GM12874 (cell line): ENCODE measurements at regions not wholly inside any gene's neighbourhood (a gene's known extent, or its start where the extent isn't known, plus 50 kb on each side); places are given as distances from the start of the nearest gene placed in this dataset.

ENCODE experiments used
- CTCF ChIP-seq: IDR thresholded peaks from 2 replicates; pipeline ENCODE4 v1.5.1; 2011; ENCODE audit warnings: low read depth, mild to moderate bottlenecking, control low read depth, low read length, moderate library complexity; ENCODE audit not compliant: insufficient read depth

- no peak for TF ChIP-seq CTCF
These were observed 216.4 kb upstream of the MCHR2 start for GRCh38 chr6:100210137-100211117.

GRCh38 chr6:100209323-100210136 lies 215.5 kb upstream of the MCHR2 start:
- no peak for TF ChIP-seq CTCF

- TF ChIP-seq CTCF: no peak
These were observed 209.4 kb upstream of the MCHR2 start for GRCh38 chr6:100203400-100203799.

- TF ChIP-seq CTCF: no peak
These were observed 208.6 kb upstream of the MCHR2 start for GRCh38 chr6:100202417-100203194.

GRCh38 chr6:100194535-100194934 lies 200.5 kb upstream of the MCHR2 start:
- TF ChIP-seq CTCF: no peak

- no peak for TF ChIP-seq CTCF
These were observed 194.7 kb upstream of the MCHR2 start for GRCh38 chr6:100188754-100189153.

GRCh38 chr6:100186552-100186951 lies 192.5 kb upstream of the MCHR2 start:
- TF ChIP-seq CTCF: no peak
